SH-SY5Y (cell line): ENCODE measurements at regions not wholly inside any gene's neighbourhood (a gene's known extent, or its start where the extent isn't known, plus 50 kb on each side); places are given as distances from the start of the nearest gene placed in this dataset.
A peak's percentile ranks its signal among the peaks of the same experiment; 100 is the strongest.

ENCODE experiments used
- GATA2 ChIP-seq: IDR thresholded peaks from 2 replicates; pipeline ENCODE4 v1.6.1; 2011; ENCODE audit warnings: mild to moderate bottlenecking, low read depth, low read length
- GATA3 ChIP-seq: IDR thresholded peaks from 2 replicates; pipeline ENCODE4 v1.6.1; 2011; ENCODE audit warnings: low read depth, mild to moderate bottlenecking, low read length, moderate library complexity

- TF ChIP-seq GATA3 = no peak
Observed at GRCh38 chr2:17228461-17228860, 289.8 kb downstream of the RAD51AP2 start.

- TF ChIP-seq GATA2 (no peak), GATA3 (no peak)
Observed at GRCh38 chr2:17227856-17228255, 290.4 kb downstream of the RAD51AP2 start.

GRCh38 chr2:17226941-17227490 lies 291.2 kb downstream of the RAD51AP2 start:
- TF ChIP-seq GATA3 (no peak), GATA2 (no peak)

- TF ChIP-seq GATA2 = no peak
Observed at GRCh38 chr2:17223211-17223610, 295.0 kb downstream of the RAD51AP2 start.

GRCh38 chr2:17208511-17208910 lies 309.7 kb downstream of the RAD51AP2 start:
- TF ChIP-seq GATA3 (no peak), GATA2 (no peak)

GRCh38 chr2:17206771-17207170 lies 311.5 kb downstream of the RAD51AP2 start:
- TF ChIP-seq GATA3 (no peak), GATA2 (no peak)

GRCh38 chr2:17204214-17204613 lies 314.0 kb downstream of the RAD51AP2 start:
- TF ChIP-seq GATA3 (peak; percentile 88), GATA2 (peak; percentile 78; the same call in 1 of the 2 replicates)

- TF ChIP-seq GATA2 (peak; percentile 51), GATA3 (peak; percentile 76)
Observed at GRCh38 chr2:17202628-17203027, 315.6 kb downstream of the RAD51AP2 start.

GRCh38 chr2:17199741-17200140 lies 318.5 kb downstream of the RAD51AP2 start:
- TF ChIP-seq GATA2 (no peak), GATA3 (no peak)

GRCh38 chr2:17196380-17196779 lies 321.9 kb downstream of the RAD51AP2 start:
- TF ChIP-seq GATA2 (no peak), GATA3 (no peak)

- TF ChIP-seq GATA2 (no peak), GATA3 (no peak)
Observed at GRCh38 chr2:17195016-17195415, 323.2 kb downstream of the RAD51AP2 start.

GRCh38 chr2:17194083-17194482 lies 324.2 kb downstream of the RAD51AP2 start:
- TF ChIP-seq GATA3 = no peak
- TF ChIP-seq GATA2 = no peak

GRCh38 chr2:17191223-17191622 lies 327.0 kb downstream of the RAD51AP2 start:
- TF ChIP-seq GATA3 = peak; percentile 74; the same call in 1 of the 2 replicates
- peak; percentile 74 for TF ChIP-seq GATA2

GRCh38 chr2:17190527-17190926 lies 327.7 kb downstream of the RAD51AP2 start:
- TF ChIP-seq GATA3 (no peak), GATA2 (no peak)

- TF ChIP-seq GATA2 (no peak), GATA3 (no peak)
Observed at GRCh38 chr2:17188721-17189120, 329.5 kb downstream of the RAD51AP2 start.

GRCh38 chr2:17184512-17184911 lies 333.7 kb downstream of the RAD51AP2 start:
- TF ChIP-seq GATA2 (no peak), GATA3 (no peak)

- no peak for TF ChIP-seq GATA3
- TF ChIP-seq GATA2 = no peak
Observed at GRCh38 chr2:17182399-17182798, 335.8 kb downstream of the RAD51AP2 start.
